ENCODE measurements at regions not wholly inside any gene's neighbourhood (a gene's known extent, or its start where the extent isn't known, plus 50 kb on each side); places are given as distances from the start of the nearest gene placed in this dataset.
"Not testable (repeated sequence)": the region's sequence is repeated elsewhere in the genome, so short reads cannot be mapped to it uniquely, and the experiment has no call there.

GRCh38 chr6:130644175-130644574 lies 183.0 kb upstream of the SMLR1 start:
- ChIA-PET POLR2A (ENCODE audit: unreplicated experiment) (no interaction called here), CTCF (no interaction called here)
- ATAC-seq (no peak), DNase-seq (no peak)
- H3K27me3 ChIP-seq (ENCODE audit: low read length): no peaks in the 10 kb centered on the region
- no peaks in the 10 kb centered on the region for H3K79me2 ChIP-seq (ENCODE audit: low read length)
- H3F3A ChIP-seq (ENCODE audit: low read length, unreplicated experiment): no peaks in the 10 kb centered on the region
- H3K36me3 ChIP-seq (ENCODE audit: low read depth, low read length): no peaks in the 10 kb centered on the region
- H4K20me1 ChIP-seq (ENCODE audit: low read length): no peaks in the 10 kb centered on the region
- intact Hi-C loops (cut with micrococcal nuclease): no loop called here
- H3K9me2 ChIP-seq (replicated peaks; ENCODE audit: low read length): no peaks in the 10 kb centered on the region
- H3K9ac ChIP-seq (ENCODE audit: low read length): no peak overlapping the region
- H3K9me3 ChIP-seq (ENCODE audit: low read length): no peaks in the 10 kb centered on the region
- H3K4me3 ChIP-seq (ENCODE audit: low read length): no peak overlapping the region
- TF ChIP-seq EZH2 (IDR thresholded peaks at IDR 0.05; ENCODE audit: low read length, unreplicated experiment) (no peak), EZH2phosphoT487 (IDR thresholded peaks at IDR 0.05; ENCODE audit: borderline replicate concordance, low read length) (no peak), CTCF (conservative IDR thresholded peaks at IDR 0.05; ENCODE audit: low read depth, low read length) (no peak)
- no peak overlapping the region for H3K27ac ChIP-seq (ENCODE audit: low read length)
- H3K4me1 ChIP-seq (ENCODE audit: insufficient read depth, low read length): no peaks in the 10 kb centered on the region
- H2AFZ ChIP-seq (ENCODE audit: low read length): no peak overlapping the region
- H3K4me2 ChIP-seq (ENCODE audit: low read length): no peak overlapping the region
- no TSS peak for BruUV-seq (replicated peaks)

GRCh38 chr6:130644769-130645168 lies 182.4 kb upstream of the SMLR1 start:
- H2AFZ ChIP-seq (ENCODE audit: low read length); H3K36me3 ChIP-seq (ENCODE audit: low read depth, low read length); H3F3A ChIP-seq (ENCODE audit: low read length, unreplicated experiment); ATAC-seq; H3K9me3 ChIP-seq (ENCODE audit: low read length); H3K27me3 ChIP-seq (ENCODE audit: low read length); POLR2A ChIA-PET (ENCODE audit: unreplicated experiment); intact Hi-C loops (cut with micrococcal nuclease); DNase-seq; H3K4me2 ChIP-seq (ENCODE audit: low read length); H3K27ac ChIP-seq (ENCODE audit: low read length); CTCF ChIA-PET; H3K9ac ChIP-seq (ENCODE audit: low read length); H3K4me3 ChIP-seq (ENCODE audit: low read length); BruUV-seq (replicated peaks); H4K20me1 ChIP-seq (ENCODE audit: low read length); H3K79me2 ChIP-seq (ENCODE audit: low read length); H3K9me2 ChIP-seq (replicated peaks; ENCODE audit: low read length); H3K4me1 ChIP-seq (ENCODE audit: insufficient read depth, low read length): not testable (repeated sequence)

GRCh38 chr6:130647246-130647645 lies 180.0 kb upstream of the SMLR1 start:
- Histone ChIP-seq H3K4me2 (ENCODE audit: low read length) (no peak overlapping the region), H3K4me1 (ENCODE audit: insufficient read depth, low read length) (no peaks in the 10 kb centered on the region), H3K27me3 (ENCODE audit: low read length) (no peaks in the 10 kb centered on the region), H3K79me2 (ENCODE audit: low read length) (no peaks in the 10 kb centered on the region), H3K4me3 (ENCODE audit: low read length) (no peak overlapping the region), H3F3A (ENCODE audit: low read length, unreplicated experiment) (no peaks in the 10 kb centered on the region), H3K9me3 (ENCODE audit: low read length) (no peaks in the 10 kb centered on the region), H4K20me1 (ENCODE audit: low read length) (no peaks in the 10 kb centered on the region), H3K27ac (ENCODE audit: low read length) (no peak overlapping the region), H3K9ac (ENCODE audit: low read length) (no peak overlapping the region), H3K36me3 (ENCODE audit: low read depth, low read length) (no peaks in the 10 kb centered on the region), H2AFZ (ENCODE audit: low read length) (no peak overlapping the region), H3K9me2 (replicated peaks; ENCODE audit: low read length) (no peaks in the 10 kb centered on the region)
- POLR2A ChIA-PET (ENCODE audit: unreplicated experiment): no interaction called here
- no peak for ATAC-seq
- no peak for DNase-seq
- CTCF ChIA-PET: no interaction called here
- BruUV-seq (replicated peaks): no TSS peak
- intact Hi-C loops (cut with micrococcal nuclease): no loop called here
- TF ChIP-seq EZH2 (IDR thresholded peaks at IDR 0.05; ENCODE audit: low read length, unreplicated experiment) (no peak), CTCF (conservative IDR thresholded peaks at IDR 0.05; ENCODE audit: low read depth, low read length) (no peak), EZH2phosphoT487 (IDR thresholded peaks at IDR 0.05; ENCODE audit: borderline replicate concordance, low read length) (no peak)

Data from PC-3 (cell line).